ENCODE measurements at regions not wholly inside any gene's neighbourhood (a gene's known extent, or its start where the extent isn't known, plus 50 kb on each side); places are given as distances from the start of the nearest gene placed in this dataset.

- TF ChIP-seq GATA2 (IDR thresholded peaks at IDR 0.05; ENCODE audit: low read depth, low read length) (no peak), GATA3 (IDR thresholded peaks at IDR 0.05; ENCODE audit: low read depth, low read length) (no peak)
Observed at GRCh38 chr3:66140743-66141372, 79.9 kb upstream of the SLC25A26 start.
